ENCODE measurements at regions not wholly inside any gene's neighbourhood (a gene's known extent, or its start where the extent isn't known, plus 50 kb on each side); places are given as distances from the start of the nearest gene placed in this dataset.

DNA sequence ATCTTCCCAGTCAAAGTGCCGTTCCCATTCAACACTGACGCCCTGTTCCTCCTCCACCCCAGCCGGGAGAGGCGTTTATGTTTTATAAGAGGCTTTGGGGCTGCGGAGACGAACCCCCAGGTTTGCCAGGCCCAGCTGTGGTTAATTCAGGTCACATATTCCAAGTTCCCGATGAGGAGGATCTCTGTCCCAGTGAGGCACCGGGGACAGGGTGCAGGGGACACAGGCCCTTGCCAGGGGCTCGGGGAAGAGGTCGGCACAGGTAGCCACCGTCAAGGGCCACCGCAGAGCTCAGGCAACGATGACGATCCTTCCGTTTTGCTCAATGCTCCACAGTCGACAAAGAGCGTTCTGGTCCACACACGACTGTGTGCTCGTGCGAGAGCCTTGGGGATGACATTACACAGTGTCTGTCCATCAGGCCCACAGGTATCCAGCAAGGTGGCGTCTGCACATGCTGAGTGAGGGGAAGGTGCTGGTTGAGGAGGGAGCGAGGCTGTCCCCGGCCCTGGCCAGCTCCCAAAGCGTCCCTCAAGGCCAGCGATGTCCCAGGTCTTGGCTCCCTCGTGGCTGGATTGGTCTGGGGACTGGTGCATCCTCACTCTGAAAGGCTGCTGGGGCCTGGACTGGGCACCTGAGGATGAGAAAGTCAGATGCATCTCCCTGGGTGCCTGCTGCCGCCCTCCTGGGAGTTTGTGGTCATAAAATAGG is 189.2 kb upstream of the C14orf180 start:
- no peaks in the 10 kb centered on the region for H3K36me3 ChIP-seq (ENCODE audit: control insufficient read depth in 2 of 3, insufficient read depth in 3 of 3, low read length in 3 of 3)
- Mint-ChIP-seq H3K4me1 (peaks cover 37 to 73% (median 59%) of the 10 kb centered on the region in 7 donors), H3K36me3 (no peaks in the 10 kb centered on the region), H3K27me3 (no peaks in the 10 kb centered on the region), H3K27ac (peak overlapping the region; percentile 73 to 98 (median 95)), H3K4me3 (peak overlapping the region; percentile 48 to 81 (median 64)), H3K9me3 (peaks cover 0 to 2% (median 0%) of the 10 kb centered on the region in 11 donors)
- H3K4me3 ChIP-seq (ENCODE audit: low read length): peak overlapping the region; percentile 10
- CTCF ChIA-PET: interaction anchor here (1.4 to 1.9 kb wide), 2 partner anchors 9 to 54 kb away, joined by 3 to 4 read pairs; no protein-coding TSS in a partner anchor
- intact Hi-C loops (cut with micrococcal nuclease): no loop called here
- H3K27ac ChIP-seq (ENCODE audit: low read depth, low read length): peak overlapping the region; percentile 82
- no peak for ATAC-seq
- no peaks in the 10 kb centered on the region for H3K27me3 ChIP-seq (ENCODE audit: control insufficient read depth in 2 of 2, insufficient read depth in 2 of 2, low read length in 2 of 2)
- DNase-seq: peak in 1 of 9 donors; percentile 19
- H3K9me3 ChIP-seq (ENCODE audit: control insufficient read depth in 2 of 3, low read length in 3 of 3): no peaks in the 10 kb centered on the region
- peaks cover 63 to 67% of the 10 kb centered on the region in 2 donors for H3K4me1 ChIP-seq (ENCODE audit: control insufficient read depth in 2 of 2, insufficient read depth in 2 of 2, low read length in 2 of 2)
- POLR2A ChIA-PET: no interaction called here

DNA sequence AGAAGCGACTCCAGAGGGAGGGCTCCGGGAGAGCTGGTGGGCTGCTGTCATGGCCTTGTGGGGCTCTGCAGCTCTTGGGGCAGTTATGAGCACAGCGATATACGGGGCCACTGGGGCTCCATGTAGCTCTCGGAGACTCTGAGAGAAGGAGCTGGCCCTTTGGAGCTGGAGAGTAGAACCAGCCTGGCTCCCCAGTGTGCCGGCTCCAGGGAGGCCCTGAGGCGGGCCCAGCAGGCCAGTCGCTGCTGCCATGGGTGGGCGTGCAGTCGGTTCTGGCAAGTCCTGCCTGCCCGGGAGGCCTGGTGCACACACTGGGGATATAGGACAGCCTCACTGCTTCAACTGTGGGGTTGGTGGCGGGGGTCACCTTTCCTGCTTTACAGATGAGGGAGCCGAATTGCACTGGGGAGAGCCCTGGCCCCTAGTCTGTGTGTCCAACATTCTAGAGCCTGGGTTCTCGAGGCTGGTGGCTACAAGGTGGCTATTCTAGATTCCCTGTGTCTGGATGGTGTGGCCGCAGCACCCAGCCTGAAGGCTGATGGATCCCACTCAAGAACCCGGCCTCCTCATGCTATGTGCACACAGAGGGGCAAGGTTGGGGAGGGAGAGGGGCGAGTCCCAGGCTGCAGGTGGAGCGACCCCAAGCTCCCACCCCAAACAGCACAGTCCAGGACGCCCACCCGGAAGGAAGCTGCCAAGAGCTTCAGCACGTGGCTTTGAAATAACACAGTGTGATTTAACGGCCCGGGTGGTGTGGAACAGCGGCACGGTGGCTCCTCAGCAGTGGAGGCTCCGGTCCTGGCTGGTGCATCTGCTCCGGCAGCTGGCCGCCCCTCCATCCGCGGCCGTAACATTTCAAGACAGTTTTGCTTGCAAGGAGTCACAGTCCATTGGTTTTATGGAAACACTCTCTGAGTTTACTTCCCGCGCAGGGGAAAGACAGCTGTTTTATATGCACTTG is 188.3 kb upstream of the C14orf180 start:
- peaks cover 0 to 6% (median 0%) of the 10 kb centered on the region in 11 donors for H3K9me3 Mint-ChIP-seq
- Histone ChIP-seq H3K36me3 (ENCODE audit: control insufficient read depth in 2 of 3, insufficient read depth in 3 of 3, low read length in 3 of 3) (no peaks in the 10 kb centered on the region), H3K27me3 (ENCODE audit: control insufficient read depth in 2 of 2, insufficient read depth in 2 of 2, low read length in 2 of 2) (no peaks in the 10 kb centered on the region), H3K27ac (ENCODE audit: low read depth, low read length) (peak overlapping the region; percentile 82), H3K9me3 (ENCODE audit: control insufficient read depth in 2 of 3, low read length in 3 of 3) (no peaks in the 10 kb centered on the region), H3K4me3 (ENCODE audit: low read length) (no peak overlapping the region), H3K4me1 (ENCODE audit: control insufficient read depth in 2 of 2, insufficient read depth in 2 of 2, low read length in 2 of 2) (peaks cover 72 to 73% of the 10 kb centered on the region in 2 donors)
- H3K4me1 Mint-ChIP-seq: peaks cover 43 to 76% (median 62%) of the 10 kb centered on the region in 7 donors
- ATAC-seq: no peak
- H3K27ac Mint-ChIP-seq: peak overlapping the region; percentile 82 to 98 (median 95)
- H3K36me3 Mint-ChIP-seq: no peaks in the 10 kb centered on the region
- POLR2A ChIA-PET: interaction anchor here (0.7 to 0.9 kb wide), 2 partner anchors 9 to 314 kb away, joined by 3 read pairs; no protein-coding TSS in a partner anchor
- peak overlapping the region; percentile 59 to 86 (median 77) for H3K4me3 Mint-ChIP-seq
- intact Hi-C loops (cut with micrococcal nuclease): no loop called here
- no peaks in the 10 kb centered on the region for H3K27me3 Mint-ChIP-seq
- CTCF ChIA-PET: interaction anchor here (1.4 to 1.9 kb wide), 2 partner anchors 8 to 55 kb away, joined by 3 to 4 read pairs; no protein-coding TSS in a partner anchor
- DNase-seq: peak in 2 of 9 donors; percentile 4 to 16

DNA sequence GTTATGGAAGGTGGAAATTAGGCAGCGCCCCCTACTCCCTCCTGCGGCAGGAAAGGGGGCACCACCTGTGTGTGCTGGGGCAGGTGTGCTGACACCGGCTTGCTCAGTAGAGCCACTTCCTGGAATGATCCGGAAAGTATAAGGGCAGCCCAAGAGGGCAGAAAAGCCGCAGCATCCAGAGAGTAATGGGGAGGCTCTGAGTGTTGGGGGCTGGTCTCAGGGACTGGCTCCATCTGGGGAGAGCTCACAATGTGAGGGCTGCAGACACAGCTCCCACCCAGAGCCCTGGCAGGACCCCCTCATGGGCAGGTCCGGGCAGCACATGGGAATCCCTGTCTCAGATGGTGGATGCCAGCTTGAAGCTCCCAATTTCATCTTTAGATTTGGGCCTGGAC is 187.6 kb upstream of the C14orf180 start:
- peaks cover 73 to 74% of the 10 kb centered on the region in 2 donors for H3K4me1 ChIP-seq (ENCODE audit: control insufficient read depth in 2 of 2, insufficient read depth in 2 of 2, low read length in 2 of 2)
- H3K4me1 Mint-ChIP-seq: peaks cover 47 to 84% (median 69%) of the 10 kb centered on the region in 7 donors
- H3K27me3 ChIP-seq (ENCODE audit: control insufficient read depth in 2 of 2, insufficient read depth in 2 of 2, low read length in 2 of 2): no peaks in the 10 kb centered on the region
- ChIA-PET CTCF (interaction anchor here (0.6 to 1.4 kb wide), 2 partner anchors 56 to 92 kb away, joined by 3 read pairs; no protein-coding TSS in a partner anchor), POLR2A (interaction anchor here (0.7 to 0.9 kb wide), 2 partner anchors 10 to 315 kb away, joined by 3 read pairs; no protein-coding TSS in a partner anchor)
- H3K4me3 Mint-ChIP-seq: peak overlapping the region; percentile 59 to 86 (median 77)
- H3K9me3 ChIP-seq (ENCODE audit: control insufficient read depth in 2 of 3, low read length in 3 of 3): no peaks in the 10 kb centered on the region
- peak in 7 of 9 donors; percentile 17 to 45 (median 40) for DNase-seq
- peaks cover 0 to 2% (median under 1%) of the 10 kb centered on the region in 5 donors for H3K36me3 Mint-ChIP-seq
- peak overlapping the region; percentile 82 for H3K27ac ChIP-seq (ENCODE audit: low read depth, low read length)
- peaks cover 0 to 6% (median under 1%) of the 10 kb centered on the region in 11 donors for H3K9me3 Mint-ChIP-seq
- no peak overlapping the region for H3K4me3 ChIP-seq (ENCODE audit: low read length)
- H3K27ac Mint-ChIP-seq: peak overlapping the region; percentile 80 to 97 (median 95)
- no peak for ATAC-seq
- intact Hi-C loops (cut with micrococcal nuclease): no loop called here
- no peaks in the 10 kb centered on the region for H3K36me3 ChIP-seq (ENCODE audit: control insufficient read depth in 2 of 3, insufficient read depth in 3 of 3, low read length in 3 of 3)
- H3K27me3 Mint-ChIP-seq: no peaks in the 10 kb centered on the region

DNA sequence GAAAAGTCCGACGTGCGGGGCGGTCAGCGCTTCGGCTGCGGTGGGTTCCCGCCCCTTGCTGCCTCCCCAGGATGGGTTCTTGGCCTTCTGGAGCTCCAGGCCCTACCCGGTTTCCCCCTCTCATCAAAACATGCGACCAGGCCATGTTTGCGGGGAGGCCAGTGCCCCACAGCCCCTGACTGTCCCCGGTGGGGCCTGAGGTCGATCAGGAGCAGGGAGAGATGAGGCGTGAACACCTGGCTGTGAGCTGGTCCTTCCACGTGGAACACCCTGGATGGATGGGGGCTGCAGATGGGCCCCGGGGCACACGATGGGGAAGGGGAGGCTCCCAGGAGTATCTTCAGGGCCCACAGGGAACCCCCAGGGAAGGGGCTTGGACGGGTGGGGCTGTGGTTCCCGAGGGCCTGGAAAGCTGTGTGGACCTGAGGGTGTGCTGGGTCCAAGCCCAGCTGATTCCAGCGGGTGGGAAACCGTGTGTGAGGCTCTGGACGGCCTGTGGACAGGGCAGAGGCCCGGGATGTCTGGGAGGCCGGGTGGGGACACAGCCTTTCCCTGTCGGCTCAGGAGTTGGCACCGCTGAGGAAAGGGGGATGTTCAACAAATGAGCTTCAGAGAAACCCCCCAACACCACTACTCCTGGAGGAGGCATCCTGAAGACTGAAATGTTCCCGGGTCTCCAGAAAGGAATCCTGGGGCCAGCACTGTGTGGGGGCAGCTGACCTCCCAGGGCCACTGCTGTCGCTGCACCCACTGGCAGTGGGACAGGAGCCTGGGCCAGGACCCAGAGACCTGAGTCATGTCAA is 187.0 kb upstream of the C14orf180 start:
- Mint-ChIP-seq H3K36me3 (peaks cover under 1 to 6% (median 5%) of the 10 kb centered on the region in 5 donors), H3K27me3 (no peaks in the 10 kb centered on the region), H3K4me3 (peak overlapping the region in 9 of 10 donors; percentile 23 to 86 (median 75)), H3K27ac (peak overlapping the region; percentile 80 to 97 (median 95)), H3K9me3 (peaks cover 0 to 12% (median 6%) of the 10 kb centered on the region in 11 donors), H3K4me1 (peaks cover 47 to 85% (median 74%) of the 10 kb centered on the region in 7 donors)
- DNase-seq (peak in 1 of 9 donors; percentile 17), ATAC-seq (no peak)
- Histone ChIP-seq H3K27ac (ENCODE audit: low read depth, low read length) (peak overlapping the region; percentile 82), H3K4me1 (ENCODE audit: control insufficient read depth in 2 of 2, insufficient read depth in 2 of 2, low read length in 2 of 2) (peaks cover 73 to 74% of the 10 kb centered on the region in 2 donors), H3K9me3 (ENCODE audit: control insufficient read depth in 2 of 3, low read length in 3 of 3) (peaks cover 0 to 2% (median 0%) of the 10 kb centered on the region in 3 experiments), H3K4me3 (ENCODE audit: low read length) (no peak overlapping the region), H3K36me3 (ENCODE audit: control insufficient read depth in 2 of 3, insufficient read depth in 3 of 3, low read length in 3 of 3) (no peaks in the 10 kb centered on the region), H3K27me3 (ENCODE audit: control insufficient read depth in 2 of 2, insufficient read depth in 2 of 2, low read length in 2 of 2) (no peaks in the 10 kb centered on the region)
- intact Hi-C loops (cut with micrococcal nuclease): no loop called here
- POLR2A ChIA-PET: interaction anchor here (0.7 to 0.9 kb wide), 2 partner anchors 11 to 315 kb away, joined by 3 read pairs; no protein-coding TSS in a partner anchor
- CTCF ChIA-PET: interaction anchor here (0.6 kb wide), 2 partner anchors 33 to 93 kb away, joined by 3 read pairs; no protein-coding TSS in a partner anchor

DNA sequence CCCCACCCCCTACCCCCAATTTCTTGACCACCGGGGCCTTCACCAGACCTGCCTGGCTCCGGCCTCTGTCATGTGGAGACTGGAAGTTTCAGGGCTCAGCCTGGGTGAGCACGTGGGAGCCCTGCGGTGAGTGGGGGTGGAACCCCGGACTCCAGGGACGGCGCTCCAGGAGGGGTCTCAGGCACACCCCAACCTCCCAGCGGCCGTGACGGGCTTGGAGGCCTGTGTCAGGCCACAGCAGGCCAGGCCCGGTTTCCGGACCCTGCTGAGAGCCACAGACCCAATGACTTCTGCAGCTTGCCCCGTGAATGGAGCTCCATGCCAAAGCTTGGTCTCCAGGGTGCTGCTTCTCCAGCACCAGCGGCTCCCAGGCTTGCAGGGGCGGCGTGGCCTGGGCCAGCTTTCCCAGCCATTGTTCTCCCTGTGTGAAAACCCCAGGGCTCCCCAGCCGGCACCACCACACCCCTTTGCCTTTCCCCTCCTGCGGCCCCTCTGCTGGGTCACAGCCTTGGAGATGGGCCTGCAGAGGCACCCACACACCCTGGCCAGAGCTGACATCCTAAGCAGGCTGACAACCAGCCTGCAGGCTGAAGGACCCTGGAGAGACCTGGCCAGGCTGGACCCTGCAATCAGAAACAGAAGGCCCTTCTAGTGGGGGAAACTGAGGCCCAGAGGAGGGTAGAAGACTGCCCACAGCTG is 186.2 kb upstream of the C14orf180 start:
- H3K9me3 Mint-ChIP-seq: peaks cover 0 to 18% (median 10%) of the 10 kb centered on the region in 11 donors
- H3K4me3 Mint-ChIP-seq: peak overlapping the region; percentile 53 to 100 (median 86)
- intact Hi-C loops (cut with micrococcal nuclease): no loop called here
- peaks cover 47 to 93% (median 81%) of the 10 kb centered on the region in 7 donors for H3K4me1 Mint-ChIP-seq
- H3K36me3 Mint-ChIP-seq: peaks cover 5 to 13% (median 9%) of the 10 kb centered on the region in 5 donors
- DNase-seq (peak in 1 of 9 donors; percentile 17), ATAC-seq (no peak)
- no peaks in the 10 kb centered on the region for H3K36me3 ChIP-seq (ENCODE audit: control insufficient read depth in 2 of 3, insufficient read depth in 3 of 3, low read length in 3 of 3)
- ChIA-PET CTCF (interaction anchor here (0.6 to 0.8 kb wide), 2 partner anchors 16 to 34 kb away, joined by 3 read pairs; no protein-coding TSS in a partner anchor), POLR2A (interaction anchor here (0.6 to 0.7 kb wide), 2 partner anchors 9 to 125 kb away, joined by 3 read pairs; no protein-coding TSS in a partner anchor)
- H3K4me1 ChIP-seq (ENCODE audit: control insufficient read depth in 2 of 2, insufficient read depth in 2 of 2, low read length in 2 of 2): peaks cover 73 to 74% of the 10 kb centered on the region in 2 donors
- H3K4me3 ChIP-seq (ENCODE audit: low read length): peak overlapping the region; percentile 36
- peaks cover 0 to 10% (median 0%) of the 10 kb centered on the region in 3 experiments for H3K9me3 ChIP-seq (ENCODE audit: control insufficient read depth in 2 of 3, low read length in 3 of 3)
- no peaks in the 10 kb centered on the region for H3K27me3 ChIP-seq (ENCODE audit: control insufficient read depth in 2 of 2, insufficient read depth in 2 of 2, low read length in 2 of 2)
- H3K27ac ChIP-seq (ENCODE audit: low read depth, low read length): peak overlapping the region; percentile 82
- peak overlapping the region; percentile 90 to 97 (median 93) for H3K27ac Mint-ChIP-seq
- H3K27me3 Mint-ChIP-seq: no peaks in the 10 kb centered on the region

Data from naive thymus-derived CD4-positive, alpha-beta T cell (primary cell).